Suprapubic skin (tissue), 3 donors: ENCODE measurements at regions not wholly inside any gene's neighbourhood (a gene's known extent, or its start where the extent isn't known, plus 50 kb on each side); places are given as distances from the start of the nearest gene placed in this dataset.

Experiments used
- POLR2A ChIP-seq, 2 donors: fragments of 450-650 bp; IDR thresholded peaks; one replicate each; pipeline ENCODE4 v1.6.1; 2017; ENCODE audit warnings: antibody characterized with exemption in 2 of 2, mild to moderate bottlenecking in 2 of 2, moderate library complexity in 2 of 2
- TF ChIP-seq, protein P1 (sequence below), 2 donors: fragments of 200-600 bp in 1 of 2; fragments of 450-650 bp in 1 of 2; sonication (generic) in 1 of 2; IDR thresholded peaks; one replicate each; pipeline ENCODE4 v1.5.1; 2016 to 2019; ENCODE audit warnings: antibody characterized with exemption in 2 of 2, mild to moderate bottlenecking in 1 of 2, moderate library complexity in 1 of 2

DNA sequence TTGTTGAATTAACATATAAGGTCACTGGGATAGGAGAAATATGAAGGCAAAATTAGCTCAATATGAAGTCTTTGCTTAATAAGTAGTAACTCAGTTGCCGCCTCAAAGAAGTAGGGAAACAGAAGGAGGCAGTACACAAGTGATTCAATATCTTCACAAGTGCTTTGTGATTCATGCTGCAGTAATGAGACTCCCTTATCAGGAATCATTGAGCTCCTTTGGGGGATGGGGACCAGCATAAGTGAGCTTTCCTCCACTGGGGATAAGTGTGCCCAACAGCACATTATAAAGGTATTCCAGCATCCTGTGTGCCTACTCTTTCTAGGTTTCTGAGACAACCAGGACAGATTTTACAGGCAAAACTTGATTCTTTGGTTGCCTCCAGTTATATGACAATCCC is 323.4 kb upstream of the UBE2E3 start:
- TF ChIP-seq POLR2A (IDR thresholded peaks at IDR 0.05), result no peak
- TF ChIP-seq, protein P1, sequence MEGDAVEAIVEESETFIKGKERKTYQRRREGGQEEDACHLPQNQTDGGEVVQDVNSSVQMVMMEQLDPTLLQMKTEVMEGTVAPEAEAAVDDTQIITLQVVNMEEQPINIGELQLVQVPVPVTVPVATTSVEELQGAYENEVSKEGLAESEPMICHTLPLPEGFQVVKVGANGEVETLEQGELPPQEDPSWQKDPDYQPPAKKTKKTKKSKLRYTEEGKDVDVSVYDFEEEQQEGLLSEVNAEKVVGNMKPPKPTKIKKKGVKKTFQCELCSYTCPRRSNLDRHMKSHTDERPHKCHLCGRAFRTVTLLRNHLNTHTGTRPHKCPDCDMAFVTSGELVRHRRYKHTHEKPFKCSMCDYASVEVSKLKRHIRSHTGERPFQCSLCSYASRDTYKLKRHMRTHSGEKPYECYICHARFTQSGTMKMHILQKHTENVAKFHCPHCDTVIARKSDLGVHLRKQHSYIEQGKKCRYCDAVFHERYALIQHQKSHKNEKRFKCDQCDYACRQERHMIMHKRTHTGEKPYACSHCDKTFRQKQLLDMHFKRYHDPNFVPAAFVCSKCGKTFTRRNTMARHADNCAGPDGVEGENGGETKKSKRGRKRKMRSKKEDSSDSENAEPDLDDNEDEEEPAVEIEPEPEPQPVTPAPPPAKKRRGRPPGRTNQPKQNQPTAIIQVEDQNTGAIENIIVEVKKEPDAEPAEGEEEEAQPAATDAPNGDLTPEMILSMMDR (IDR thresholded peaks at IDR 0.05), result no peak
